NCI-H1694 treated with DMSO at 0.1 percent for 48 hours (cell line): ENCODE measurements at regions not wholly inside any gene's neighbourhood (a gene's known extent, or its start where the extent isn't known, plus 50 kb on each side); places are given as distances from the start of the nearest gene placed in this dataset.

Source experiments
- DNase-seq: peaks from one replicate; lab custom pipeline; 2025; lab: John Stamatoyannopoulos, UW

DNA sequence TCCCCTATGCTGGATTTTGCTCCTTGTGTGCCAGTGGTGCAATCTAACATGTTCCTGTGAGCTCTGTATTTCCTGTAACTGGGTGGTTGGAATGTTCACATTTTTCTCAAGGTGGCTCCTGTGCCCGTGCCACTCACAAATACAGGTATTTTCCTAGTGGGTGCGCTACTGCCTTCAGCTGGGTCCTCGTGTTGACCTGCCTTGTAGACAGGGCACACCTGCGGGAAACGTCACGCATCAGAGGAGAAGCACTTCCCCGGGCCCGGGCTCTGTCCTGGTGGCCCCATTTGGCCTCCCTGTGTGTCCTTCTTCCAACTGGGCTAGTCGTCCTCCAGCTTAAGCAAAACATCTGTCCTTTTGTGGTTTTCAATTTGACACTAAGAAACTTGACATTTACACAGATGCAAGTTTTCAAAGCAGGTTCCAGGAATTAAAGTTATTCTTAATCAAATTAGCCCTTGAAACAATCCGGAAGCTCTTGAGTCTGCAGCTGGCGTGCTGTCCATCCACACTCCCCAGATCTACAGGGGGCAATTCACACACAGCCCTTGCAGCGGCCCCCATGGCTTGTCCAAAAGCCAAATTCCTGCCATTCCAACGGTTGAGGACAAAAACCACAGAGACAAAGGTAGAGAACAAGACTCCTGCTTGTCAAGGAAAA lies 275.1 kb downstream of the CDC5L start:
- no peak for DNase-seq

DNA sequence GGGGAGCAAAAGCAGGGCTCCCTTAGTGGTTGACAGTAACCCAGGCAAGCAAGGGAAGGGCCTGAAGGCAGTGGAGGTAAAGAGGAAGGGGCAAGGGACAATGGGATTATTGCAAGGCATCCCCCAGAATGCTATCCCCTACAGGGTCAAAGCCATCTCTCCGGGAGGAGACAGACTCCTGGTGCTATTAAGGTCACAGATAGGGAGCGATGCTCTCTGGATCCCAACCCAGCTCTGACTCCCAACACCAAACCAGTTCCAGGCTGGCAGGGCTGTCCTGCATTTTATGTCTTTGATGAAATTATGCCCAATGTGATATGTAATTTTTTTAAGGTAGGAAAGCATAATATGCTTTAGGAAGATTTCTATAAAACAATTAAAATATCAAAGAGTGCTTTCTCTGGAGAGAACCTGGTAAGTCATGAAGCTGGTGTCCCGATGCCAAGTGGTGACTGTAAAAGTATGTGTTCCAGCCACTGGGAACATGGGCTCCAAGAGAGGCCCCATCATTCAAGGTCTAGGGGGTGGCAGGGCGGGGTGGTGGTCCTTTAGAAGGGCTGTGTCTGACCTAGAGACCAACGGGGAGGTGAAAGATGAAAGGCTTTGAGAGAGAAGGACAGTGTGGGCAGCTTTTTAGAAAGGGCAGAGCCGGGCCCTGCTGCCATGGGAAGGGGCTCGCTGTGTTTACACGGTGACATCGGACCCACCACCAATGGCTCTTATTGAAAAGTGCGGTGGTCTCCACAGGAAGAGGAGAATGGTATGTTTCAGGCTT lies 276.5 kb downstream of the CDC5L start:
- no peak for DNase-seq

DNA sequence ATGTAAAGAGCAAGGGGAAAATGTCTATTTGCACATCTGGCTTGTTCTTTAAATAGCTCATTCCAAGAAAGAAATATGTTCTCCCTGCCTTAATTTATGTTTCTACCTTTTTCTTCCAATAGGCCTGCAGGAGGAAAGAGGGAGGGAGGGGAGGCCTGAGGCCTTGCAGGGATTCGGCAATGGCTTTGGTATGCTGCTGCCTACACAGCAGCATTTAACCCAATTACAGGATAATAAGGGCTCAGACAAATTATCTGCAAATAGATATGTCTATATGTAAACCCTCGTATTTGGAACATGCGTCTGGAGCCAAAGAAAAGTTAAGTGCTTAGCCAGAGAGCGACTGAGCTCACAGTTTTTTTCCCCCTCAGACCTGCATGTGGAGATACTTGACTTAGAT lies 277.2 kb downstream of the CDC5L start:
- DNase-seq: no peak

DNA sequence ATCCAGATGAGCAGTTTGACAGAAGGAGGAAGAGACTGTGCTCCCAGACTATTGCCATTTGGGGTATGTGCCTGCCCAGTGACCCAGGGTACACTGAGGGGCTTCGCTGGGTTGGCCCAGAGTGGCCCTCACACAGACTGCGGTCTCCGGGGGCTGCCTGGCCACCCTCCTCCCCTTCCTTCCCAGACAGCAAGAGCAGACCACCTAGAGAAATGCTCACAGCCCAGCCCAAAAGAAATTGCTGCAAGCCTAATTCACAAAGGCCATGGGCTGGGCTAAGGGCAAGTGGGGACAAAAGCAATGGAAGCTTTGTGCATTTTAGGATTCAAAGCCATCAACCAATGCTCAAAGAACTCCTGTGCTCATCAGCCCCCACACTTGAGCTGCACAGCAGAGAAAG lies 277.6 kb downstream of the CDC5L start:
- no peak for DNase-seq

DNA sequence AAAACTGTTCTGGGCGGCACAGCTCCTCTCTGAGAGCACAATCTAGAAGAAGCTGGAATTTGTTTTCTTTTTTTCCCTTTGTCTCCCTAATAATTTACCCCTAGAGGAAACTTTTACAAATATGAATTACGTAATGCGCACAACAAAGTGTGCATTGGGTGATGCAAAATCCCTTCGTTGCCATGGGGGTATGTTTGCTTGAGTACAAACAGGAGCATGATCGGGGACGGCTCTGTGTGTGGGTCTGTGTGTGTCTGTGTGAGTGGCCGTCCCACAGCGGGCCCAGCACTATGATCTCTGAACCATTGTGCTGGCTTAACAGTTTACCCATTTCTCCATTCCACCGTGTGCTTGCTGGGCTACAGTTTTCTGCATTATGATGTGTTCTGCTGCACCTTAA lies 278.2 kb downstream of the CDC5L start:
- no peak for DNase-seq

DNA sequence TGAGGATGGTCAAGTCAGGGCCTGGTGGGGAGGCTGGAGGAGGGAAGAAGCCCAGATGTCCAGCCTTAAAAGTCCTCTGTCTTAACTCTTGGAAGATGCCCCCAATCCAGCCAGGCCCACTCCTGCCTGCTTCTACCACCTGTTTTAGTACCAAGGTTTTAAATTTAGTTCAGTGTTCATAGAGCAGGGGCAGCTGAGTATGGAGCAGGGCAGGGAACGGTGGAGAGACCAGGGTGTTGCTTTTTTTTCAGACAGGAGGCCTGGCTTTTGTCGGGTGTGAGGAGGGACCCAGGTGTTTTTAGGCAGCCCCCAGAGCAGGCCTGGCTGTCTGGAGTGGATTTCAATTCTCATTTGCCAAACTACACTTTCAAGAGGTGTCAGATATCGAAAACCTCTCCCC lies 278.8 kb downstream of the CDC5L start:
- no peak for DNase-seq

DNA sequence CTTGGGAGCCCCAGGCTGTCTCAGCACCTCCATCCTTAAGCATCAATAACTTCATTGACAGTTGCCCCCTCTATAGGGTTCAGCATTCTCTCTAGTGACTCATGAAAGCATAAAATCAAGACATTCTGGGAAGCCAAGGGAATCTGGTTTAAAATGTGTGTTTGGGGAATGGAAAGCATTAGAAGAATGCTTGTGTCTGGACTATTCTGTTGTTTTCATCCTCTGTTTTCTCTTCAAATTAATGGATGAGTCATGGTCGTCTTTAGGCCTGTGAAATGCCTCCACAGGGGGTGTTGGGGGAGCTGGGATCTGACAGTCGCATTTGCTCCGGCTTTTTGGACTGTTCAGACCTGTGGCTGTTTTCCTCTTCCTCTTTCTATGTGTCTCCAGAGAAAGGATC lies 279.7 kb downstream of the CDC5L start:
- no peak for DNase-seq

DNA sequence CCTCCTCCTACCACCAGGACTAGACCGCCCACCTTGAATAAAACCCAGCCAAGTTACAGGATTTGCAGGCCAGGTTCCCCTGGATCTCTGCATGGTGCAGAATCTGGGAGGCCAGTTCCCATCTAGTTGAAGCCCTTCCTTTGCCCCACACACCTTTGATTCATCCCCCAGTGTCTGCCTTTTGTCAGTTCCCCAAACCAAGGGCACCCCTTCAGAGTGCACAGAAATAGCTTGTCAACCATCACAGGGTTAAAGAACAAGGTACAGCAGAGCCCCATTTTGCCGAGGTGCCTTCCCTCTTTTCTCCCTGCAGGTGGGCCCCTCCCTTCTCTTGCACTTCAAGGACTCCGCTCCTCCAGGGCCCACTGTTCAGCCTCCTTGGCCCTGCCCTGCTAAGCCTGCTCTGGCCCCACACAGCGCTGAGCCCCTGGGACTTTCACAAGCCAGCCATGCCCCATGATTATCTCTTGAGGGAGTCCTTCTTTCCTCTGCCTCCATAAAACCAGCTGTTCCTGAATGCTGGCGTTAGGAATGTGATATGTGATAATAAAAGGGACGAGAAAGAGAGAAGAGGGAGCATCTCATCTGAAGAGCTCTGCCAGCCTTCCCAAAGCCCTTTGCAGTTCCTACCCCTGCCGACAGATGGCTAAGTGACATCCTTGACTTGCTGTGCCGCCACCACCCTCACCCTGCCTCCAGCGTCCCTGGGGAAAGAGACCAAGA lies 280.3 kb downstream of the CDC5L start:
- no peak for DNase-seq

DNA sequence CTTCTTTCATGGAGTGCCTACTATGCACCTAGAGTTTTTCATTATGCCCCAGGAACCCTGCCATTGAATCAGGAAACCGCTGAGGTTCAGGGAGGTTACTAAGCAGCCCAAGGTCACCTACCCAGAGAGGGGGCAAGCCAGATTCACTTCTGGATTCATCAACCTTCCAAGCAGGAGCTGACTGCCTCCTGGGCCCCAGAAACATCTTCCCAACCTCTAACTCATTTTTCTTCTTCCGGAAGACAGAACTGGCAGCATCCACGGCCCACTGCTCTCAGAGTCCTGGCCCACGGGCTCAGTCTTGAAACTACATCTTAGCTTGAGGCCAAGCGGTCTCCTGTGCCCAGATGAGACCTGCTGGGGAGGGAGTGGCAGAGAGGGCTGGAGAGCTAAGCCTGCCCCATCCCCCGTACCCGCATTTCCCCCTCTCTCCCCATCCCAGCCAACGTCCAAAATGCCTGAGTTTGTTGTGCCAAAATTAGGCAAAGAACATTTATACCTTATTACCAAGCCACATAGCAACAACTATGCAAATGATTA lies 281.0 kb downstream of the CDC5L start:
- DNase-seq: no peak

DNA sequence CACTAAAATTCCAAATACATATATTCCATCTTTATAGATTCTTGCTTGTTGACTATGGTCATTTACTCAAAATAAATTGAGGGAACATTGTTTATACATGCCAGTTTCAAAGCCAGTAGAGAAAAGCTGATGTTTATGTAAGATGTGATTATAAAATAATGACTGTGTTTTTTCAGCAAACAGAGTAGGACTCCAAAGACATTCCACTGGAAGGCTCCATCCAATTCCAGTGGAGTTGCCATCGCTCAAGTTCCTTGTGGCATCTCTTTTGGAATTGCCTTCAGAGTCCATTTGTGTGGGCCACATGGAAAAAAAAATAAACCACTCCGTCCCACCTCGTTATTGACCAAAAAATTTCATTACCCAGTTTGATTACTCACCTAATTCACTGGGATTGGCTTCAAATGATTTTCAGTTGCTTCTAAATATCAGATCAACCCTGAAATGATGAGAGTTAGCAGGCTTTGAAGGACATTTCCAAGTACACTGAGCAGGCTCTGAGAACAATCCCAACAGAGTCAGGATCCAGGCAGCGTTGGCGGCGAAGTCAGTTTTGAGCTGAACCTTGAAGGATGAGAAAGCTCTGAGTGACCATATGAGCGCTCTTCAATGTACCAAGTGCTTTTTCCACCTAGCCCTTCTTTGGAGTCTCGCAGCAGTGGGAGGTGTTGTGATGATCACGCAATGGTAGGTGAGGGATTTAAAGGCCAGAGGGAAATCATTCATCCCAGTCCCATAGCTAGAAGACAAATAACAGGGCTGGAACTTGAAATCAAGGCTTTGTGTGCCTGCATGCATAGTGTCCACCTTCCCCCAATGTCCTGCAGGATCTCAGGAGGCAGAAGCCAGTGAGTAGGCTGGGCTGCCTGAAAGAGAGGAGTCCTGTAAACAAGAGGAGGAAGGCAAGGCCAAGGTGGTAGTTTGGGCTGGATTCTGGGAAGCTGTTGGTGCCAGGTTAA lies 281.7 kb downstream of the CDC5L start:
- DNase-seq: no peak

DNA sequence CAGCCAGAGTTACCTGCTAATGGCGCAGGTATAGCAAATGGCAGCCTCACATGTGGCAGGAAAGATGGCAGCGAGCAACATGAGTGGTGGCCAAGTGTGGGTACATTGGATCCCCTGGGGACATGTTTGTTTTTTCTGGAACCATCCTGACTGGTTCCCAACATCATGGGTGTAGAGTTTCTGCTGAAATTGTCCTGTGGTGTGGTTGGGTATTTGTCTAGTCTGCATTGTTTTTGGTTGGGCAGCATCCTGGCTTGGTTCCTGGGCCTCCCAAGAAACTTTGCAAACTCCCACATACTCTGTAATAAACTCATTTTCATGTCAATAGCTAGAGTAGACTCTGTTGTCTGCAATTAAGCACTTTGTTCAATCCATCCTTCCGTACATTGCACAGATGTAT lies 282.6 kb downstream of the CDC5L start:
- DNase-seq: no peak

DNA sequence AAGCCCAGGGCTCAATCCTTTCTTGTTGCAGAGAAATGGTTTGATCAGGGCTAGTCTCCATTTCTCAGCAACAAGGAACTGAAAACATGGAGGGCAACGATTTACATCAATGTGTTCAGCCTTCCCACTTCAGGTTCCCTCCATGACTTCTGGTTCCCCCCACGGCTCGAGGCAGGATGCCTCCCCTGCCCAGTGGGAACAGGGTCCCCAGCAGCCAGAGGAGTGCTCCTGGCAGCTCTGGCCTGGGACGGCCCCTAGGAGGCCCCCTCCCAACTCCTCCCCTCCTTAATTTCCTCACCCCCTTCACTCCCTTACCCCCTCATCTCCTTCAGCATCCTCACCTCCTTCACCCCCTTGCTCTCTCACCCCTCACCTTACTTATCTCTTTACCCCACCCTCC lies 283.8 kb downstream of the CDC5L start:
- no peak for DNase-seq

DNA sequence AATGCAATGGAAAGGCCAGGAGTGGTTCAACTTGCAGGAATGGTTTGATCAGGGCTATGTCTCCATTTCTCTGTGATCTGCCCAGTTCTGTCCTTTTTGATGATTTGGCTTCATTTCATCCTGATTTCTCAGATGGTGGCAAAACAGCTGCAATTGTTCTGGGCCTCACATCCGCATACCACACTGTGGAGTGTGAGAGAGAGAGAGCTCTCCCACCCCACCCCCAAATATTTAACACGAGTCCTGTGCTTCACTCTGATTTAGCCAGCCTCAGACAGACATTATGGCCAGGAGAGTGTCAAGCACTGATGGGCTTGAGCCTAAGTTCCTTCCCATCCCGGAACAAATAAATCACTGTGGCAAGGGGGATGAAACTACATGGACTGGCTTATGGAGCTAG lies 284.6 kb downstream of the CDC5L start:
- DNase-seq: no peak

DNA sequence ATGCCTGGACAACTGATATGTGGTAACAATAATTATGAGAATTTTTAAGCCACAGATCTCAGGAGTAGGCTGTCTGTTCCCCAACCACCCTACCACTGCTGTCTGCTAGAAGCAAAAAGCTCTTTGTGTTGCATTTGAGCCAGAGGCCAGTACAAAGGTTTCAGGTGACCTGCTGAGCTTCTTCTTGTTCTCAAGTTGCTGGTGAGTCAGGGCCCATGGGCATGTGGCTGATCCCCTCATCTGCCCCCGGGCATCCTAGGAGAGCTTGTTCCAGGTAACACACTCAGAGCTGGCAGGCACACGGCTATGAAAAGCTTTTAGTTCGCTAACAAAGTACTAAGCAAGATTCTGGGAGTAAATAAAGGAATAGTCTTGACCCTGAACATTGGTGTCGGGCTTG lies 285.3 kb downstream of the CDC5L start:
- DNase-seq: no peak

DNA sequence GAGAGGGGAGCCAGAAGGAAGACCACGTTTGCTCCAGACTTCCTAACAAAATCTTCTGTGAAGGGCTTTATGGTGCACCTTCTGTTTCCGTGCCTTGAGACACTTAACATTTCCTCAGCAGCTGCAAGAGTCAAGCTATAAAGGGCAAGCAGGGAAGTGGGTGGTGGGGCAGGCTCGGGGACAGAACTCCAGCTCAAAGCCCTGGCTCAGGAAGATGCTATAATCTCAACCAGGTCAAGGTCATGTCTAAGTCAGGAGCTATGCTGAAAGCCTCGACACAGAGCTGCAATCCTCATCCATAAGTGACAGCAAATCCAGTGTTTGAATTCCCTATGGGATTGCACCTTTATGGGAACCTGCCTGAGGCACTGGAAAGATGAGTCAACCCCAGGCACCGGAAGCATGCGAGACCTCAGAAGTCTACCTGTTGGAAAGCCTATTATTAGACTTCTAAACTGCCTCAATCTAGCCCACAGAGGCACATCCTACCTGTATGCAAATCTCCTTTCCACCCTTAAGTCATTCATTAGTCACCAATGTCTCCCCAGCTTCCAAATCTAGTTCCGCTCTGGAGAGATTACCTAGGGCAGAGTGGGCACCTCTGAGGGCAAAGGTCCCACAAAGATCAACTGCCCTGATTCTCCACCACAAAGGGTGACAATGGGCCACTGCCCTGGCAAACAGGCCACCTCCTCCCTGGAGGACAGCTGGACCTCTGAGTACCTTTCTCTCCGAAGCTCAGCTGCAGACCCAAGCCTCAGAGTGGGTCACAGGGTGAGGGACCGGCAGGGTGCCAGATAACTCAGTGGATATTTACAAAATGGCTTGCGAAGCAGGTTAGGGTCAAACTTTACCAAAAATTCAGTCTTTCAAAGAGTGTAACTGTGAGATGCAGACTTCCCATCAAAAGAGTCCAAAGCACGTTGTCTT lies 287.0 kb downstream of the CDC5L start:
- DNase-seq: no peak

DNA sequence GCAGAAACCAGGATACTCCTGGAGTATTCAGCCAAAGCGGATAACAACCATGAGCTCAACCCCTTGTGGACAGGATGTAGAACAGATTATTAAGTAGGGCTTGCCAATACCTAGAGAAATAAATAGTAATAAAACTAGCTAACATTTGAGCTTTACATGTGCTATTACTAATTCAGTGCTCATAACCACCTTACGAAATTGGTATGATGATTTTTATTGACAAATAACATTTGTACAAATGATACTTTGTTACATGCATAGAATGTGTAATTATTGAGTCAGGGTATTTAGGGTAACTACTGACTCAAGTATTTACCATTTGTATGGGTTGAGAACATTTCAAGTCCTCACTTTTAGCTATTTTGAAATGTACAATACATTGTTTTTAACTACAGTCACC lies 287.9 kb downstream of the CDC5L start:
- DNase-seq: no peak

DNA sequence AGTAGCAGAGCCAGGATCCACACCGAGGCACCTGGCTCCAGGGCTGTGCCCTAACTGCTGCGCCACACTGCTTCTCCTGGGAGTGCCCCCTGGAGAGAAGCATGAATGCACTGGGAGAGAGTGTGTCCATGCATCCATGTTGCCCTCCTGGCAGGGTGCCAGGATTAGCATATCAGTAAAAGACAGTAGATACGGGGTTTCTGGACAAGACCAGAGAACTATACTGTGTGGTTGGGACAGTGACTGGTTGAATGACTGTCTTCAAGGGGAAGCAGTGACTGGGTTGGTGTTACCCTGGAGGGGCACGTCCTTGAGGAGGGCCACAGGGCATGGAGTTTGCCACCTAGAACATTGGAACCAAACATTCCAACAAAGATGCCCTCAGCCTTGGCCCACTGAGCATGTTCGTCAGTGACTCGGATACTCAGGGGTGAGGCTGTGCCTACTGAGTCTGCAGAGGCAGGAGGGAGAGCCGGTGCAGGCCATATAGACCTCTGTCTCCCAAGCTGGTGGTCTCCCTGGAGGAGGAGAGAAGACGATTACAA lies 288.8 kb downstream of the CDC5L start:
- DNase-seq: no peak

DNA sequence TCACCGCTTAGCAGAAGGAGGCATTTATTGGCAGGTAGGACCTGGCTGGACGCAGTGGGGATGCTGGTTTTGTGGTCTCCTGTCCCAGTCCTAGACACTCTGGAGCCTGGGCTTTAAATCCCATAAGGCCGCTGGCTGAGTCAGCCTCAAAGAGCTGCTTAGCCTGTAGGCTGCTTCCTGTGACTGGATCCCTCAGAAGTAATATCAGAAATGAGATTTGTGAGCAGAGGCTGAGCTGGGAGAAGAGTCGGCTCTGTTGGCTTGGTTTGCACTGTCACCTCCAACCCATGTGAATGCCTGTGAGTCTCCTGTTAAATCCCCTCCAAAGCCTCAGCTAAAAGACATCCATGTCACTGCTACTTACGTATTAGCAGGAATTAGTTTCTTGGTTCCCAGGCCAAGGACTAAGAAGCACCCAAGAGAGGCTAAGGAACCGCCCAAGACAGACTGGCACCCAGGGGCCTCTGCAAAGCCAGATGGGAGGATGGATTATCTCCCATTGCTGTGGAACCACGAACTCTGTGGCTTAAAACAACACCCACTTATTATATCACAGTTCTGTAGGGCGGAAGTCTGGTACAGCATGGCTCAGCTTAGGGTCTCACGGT lies 289.4 kb downstream of the CDC5L start:
- no peak for DNase-seq

DNA sequence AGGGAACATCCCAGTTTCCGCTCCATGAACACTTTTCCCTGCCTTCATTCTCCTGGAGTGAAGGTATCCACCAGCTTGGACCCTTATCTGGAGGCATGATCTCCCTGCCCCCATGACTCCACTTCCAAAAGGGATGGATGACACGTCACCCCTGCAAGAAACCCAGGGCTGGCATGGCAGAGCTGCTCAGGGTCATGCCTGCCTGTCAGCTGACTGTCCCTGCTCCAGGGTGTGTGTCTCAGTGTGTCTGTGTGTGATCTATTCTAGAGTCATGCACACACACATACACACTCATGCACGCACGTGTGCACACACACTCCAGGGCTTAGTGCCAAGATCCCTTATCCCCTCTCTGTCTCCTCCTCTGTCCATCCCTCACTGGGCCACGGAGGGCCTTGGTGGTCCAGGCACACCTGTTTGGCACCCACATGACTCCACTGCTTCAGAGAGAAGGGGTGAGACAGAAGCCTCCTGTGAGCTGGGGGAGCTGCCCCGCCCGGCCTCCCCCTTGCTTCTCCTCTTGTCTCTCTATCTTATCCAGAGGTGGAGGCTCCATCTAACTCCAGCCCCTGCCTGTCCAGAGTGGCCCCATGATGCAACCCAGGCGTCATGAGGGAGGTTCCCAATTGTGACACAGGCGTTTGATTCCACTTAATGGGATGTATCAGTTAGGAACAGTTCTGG lies 290.9 kb downstream of the CDC5L start:
- no peak for DNase-seq
